Non-pigmented ciliary epithelial cell (primary cell): ENCODE measurements at regions not wholly inside any gene's neighbourhood (a gene's known extent, or its start where the extent isn't known, plus 50 kb on each side); places are given as distances from the start of the nearest gene placed in this dataset.

Experiments used
- DNase-seq: peaks from one replicate; pipeline ENCODE4 v3.0.0-alpha.2; 2010; ENCODE audit warnings: low read depth

DNA sequence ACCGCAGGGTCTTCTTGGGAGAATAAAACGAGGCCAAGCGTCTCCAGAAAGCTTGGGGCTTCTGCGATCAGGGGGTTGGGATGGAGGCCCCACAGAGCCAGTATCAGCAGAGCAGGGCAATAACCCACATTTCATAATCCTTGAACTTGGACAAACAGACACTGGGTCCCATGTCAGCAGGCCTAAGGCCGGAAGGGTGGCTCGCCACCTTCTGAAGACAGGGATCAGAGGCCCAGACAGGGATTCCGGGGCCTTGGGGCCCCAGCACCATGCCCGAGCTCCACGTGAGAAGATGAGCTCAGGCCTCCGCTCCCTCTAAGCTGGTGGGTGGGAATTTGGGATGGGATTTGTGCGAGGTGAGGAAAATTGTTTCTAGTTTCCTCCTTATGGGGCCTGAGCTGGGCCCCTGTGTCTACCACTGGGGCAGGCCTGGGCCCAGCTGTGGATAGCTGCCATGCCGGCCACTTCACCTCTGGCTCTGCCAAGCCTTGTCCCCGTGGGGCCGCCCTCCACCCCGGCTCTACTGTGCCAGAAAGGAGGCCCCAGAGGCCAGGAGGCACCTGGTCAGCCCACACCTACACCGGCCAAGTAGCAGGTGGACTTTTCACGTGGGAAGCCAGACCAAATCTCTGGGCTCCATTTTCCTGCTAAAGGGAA lies 67.2 kb upstream of the DLK1 start:
- no peak for DNase-seq

DNA sequence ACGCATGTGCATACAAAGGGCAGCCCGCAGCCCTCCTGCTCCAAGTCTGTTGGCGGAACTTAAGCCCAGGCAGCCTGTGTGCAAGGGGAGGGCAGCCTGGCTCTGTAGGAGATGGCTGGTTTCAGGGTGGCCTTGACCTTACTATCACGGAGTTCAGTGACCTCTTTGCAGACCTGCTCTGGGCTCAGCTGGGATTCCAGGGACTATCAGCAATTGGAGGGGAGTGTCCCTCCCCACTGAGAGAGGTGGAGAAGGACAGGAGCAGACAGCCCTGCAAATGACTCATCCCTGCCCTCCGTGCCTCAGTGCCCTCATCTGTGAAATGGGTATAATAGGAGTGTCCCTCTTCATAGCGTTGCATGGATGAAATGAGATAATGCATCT lies 66.2 kb upstream of the DLK1 start:
- DNase-seq = no peak

- DNase-seq = no peak
Measured at GRCh38 chr14:100660882-100661635, 65.6 kb upstream of the DLK1 start.

DNA sequence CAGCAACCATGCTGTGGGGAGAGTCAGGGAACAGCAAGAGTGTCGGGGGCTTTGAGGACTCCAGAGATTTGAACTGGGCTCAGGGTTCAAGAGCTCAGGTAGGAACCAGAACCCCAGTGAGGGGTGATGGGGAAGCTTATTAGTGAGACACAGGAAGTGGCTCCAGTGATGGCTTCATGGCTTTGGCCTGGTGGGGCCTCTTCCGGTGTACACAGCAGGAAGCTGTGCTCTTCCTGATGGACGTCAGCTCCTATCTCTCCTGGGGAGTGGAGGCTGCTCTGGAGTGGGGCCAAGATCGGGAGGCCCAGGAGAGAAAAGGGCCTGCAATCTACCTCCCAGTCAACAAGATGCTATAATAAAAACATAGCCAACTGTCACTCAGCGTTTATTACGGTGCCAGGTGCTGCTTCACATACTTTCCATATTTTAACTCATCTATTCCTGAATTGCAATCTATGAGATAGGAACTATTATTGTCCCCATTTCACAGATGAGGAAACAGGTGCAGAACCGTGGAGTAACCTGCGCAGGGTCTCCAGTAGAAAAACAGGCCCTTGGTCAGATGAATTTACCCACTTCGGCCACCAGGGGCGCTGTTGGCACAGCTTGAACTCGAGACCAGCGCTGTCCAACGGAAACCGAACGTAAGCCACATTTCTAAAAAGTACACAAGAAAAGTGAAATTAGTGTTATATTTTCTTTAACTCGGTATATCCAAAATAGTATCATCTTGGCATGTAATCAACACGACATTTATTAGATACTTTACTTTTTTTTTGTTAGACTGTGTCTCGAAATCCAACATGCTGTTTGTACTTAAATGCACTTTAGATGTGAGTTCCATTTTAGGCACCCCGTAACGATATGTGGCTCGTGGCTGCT lies 63.6 kb upstream of the DLK1 start:
- DNase-seq = no peak

- no peak for DNase-seq
Measured at GRCh38 chr14:100663761-100664052, 63.0 kb upstream of the DLK1 start.

DNA sequence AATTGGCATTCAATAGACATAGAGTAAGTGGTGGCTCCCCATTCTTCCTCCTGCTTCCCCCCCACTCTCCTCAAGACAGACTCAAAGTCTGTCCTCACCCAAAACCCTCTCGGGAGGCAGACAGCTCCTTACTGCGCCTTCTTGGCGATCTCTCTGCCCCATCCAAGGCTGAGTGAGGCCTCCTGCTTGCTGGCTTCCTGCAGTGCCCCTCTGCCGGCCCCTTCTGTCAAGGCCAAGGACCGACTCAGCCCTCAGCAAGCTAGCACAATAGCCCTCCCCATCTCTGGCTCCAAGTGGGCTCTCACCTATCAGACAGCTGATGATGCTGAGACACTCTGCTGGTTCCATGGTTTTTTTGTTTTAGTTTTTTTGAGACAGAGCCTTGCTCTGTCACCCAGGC lies 62.5 kb upstream of the DLK1 start:
- DNase-seq = no peak

DNA sequence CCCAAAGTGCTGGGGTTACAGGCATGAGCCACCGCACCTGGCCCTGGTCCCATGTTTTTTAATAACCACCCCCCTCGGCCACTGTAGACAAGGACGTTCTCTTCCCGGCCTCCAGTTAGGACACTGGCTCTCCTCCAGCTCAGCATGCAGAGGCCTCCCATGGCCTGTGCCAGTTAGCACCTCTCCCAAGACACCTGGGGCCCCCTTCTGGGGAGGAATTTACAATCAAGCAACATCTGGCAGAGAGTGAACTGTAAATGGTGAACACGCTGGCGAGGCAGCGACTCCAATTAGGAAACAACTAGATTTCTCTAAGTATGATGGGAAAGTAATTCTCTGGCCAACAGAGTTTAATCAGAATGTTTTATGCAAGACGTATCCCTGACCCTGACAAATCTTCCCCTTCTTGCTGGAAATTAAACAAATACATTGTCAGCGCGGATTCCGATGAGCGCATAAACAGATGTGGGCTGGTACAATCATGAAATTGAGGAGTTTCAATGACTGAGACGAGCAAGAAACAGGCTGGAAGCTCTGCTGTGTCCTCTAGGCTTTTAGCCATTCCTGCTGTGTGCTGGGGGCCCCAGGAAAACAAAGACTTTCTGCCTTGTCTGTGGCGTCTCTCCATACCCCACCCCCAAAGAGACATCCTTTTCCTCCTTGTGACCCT lies 61.7 kb upstream of the DLK1 start:
- DNase-seq = no peak

GRCh38 chr14:100665511-100666032 lies 61.1 kb upstream of the DLK1 start:
- DNase-seq = no peak

DNA sequence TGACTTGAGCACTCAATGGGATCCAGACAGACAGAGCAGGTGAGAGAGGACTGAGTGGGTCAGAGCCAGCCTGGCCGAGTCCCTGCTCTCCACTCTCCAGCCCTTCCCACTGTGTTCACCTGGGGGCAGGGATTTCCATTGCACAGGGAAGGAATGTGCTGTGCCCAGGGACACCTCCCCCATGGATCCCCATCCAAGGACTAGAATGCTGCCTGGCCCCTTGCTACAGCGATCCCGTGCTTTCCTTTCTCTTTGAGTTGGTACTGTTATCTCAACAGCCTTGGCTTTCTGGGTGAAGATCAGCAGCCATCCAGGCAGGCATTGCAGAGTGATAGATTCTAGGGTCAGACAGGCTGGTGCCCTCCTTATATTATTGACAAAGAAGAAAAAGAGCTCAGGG lies 60.3 kb upstream of the DLK1 start:
- no peak for DNase-seq

DNA sequence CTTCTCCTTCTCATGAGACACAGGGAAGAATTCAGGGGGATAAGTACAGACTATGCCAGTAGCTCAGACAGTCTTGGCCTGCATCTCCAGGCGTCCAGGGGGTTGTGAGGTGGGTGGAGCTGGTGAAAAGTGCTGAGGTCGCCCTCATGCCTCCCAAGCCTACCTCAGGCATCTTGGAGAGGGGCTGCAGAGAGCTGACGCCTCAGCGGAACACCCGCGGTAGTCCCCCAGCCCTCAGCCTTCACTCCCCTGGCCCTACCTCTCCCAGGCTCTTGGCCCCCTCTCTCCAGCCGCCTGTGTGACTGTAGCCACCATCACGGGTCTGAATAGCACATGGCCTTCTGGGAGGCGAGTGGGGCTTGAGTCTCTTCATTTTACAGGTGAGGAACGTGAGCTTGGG lies 59.8 kb upstream of the DLK1 start:
- no peak for DNase-seq

DNA sequence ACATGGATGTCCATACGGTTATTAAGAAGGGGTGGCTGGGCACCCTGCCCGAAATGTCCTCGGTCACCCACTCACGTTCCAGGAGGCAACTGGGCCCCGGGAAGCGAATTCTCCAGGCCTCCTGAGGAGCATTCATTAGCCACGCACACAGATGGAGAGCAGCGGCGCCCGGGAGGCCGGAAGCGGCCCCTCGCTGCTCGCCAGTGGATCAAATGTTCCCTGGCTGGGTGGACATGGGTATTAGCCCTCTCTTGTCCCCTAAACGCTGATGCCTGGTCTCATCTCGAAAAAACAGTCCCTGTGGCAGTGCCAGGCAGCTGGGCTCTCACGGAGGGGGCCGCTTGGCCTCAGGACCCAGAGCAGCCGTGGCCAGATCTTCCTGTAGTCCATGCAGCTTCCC lies 59.0 kb upstream of the DLK1 start:
- no peak for DNase-seq

DNA sequence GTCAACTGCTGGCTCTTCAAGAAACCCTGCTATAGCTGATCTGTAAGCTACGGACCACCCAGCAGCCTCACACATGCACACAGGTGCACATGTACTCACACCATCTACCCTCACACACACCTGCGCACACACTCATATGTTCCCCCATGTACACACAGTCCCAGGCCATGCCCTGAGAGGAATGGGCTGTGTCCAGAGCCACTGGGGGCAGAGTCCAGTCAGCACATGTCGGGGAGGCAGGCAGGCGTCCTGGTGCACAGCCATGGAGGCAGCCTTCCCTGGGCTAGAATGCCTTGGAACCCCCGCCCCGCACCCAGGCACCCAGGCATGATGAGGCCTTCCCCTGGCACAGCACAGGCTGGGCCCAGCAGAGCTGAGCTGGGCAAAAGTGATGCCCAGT lies 58.3 kb upstream of the DLK1 start:
- DNase-seq = no peak

- no peak for DNase-seq
Measured at GRCh38 chr14:100669011-100669412, 57.7 kb upstream of the DLK1 start.

DNA sequence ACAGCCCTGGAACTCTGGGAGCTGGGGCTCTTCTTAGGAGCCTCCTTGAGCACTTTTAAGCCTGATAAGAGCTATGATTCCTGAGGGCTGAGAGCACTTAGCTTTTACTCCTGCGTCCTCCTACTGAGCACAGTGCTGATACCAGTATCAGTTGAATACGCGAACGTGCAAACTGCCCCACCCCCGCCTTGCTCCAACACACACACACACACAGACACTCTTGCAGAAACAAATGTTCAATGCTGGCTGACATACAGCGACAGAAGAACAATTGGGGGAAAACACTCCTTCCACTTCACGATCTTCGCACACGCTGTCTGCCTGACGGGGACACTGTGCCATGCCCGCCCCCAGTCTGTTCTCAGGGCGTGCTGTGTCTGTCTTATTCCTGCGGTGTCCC lies 57.2 kb upstream of the DLK1 start:
- DNase-seq = no peak

DNA sequence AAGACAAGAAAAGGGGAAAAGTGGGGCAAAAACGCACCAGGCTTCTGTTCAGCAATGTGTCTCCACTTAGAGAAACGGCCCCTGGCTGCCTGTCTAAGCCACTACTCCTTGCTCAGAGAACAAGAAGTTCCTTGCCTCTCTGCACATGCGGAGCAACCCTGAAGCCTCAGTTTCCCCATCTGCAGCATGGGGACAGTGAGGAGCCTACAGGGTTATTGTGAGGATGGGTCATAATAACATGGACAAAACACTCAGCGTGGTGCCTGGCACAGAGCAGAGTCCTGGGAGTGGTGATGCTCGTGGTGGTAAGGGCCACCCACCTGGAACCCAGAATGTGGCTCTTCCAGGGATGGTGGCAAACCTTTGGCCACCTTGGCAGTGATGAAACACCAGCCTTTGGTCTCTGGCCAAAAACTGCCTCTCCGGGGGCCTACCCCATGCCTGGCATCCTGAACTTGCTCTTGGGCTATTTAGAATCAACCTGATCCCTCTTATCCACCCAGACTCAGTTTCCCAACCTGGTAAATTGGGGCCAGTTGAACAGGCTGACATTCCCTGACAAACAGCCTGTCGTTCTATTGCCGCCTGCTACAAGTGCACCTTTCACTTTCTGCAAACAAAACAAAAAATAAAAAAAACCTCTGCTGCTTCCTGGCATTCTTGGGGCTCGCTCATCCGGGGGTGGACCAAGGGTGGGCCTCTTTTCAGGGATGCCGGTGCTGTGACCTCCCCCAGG lies 56.5 kb upstream of the DLK1 start:
- DNase-seq = no peak

DNA sequence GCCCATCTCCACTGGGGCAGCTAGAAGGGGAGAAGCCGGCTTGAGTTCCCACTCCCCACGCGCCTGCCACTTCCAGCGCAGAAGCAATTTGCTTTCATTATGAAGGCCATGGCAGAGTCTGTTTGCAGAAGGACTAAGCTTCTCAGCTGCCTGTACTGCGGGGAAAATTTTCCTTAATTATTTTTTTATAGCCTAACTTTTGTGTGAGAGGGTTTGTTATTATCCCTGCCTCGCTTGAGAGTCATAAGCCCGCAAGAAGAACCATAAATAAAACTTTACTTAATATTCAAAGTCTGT lies 56.0 kb upstream of the DLK1 start:
- DNase-seq = no peak

DNA sequence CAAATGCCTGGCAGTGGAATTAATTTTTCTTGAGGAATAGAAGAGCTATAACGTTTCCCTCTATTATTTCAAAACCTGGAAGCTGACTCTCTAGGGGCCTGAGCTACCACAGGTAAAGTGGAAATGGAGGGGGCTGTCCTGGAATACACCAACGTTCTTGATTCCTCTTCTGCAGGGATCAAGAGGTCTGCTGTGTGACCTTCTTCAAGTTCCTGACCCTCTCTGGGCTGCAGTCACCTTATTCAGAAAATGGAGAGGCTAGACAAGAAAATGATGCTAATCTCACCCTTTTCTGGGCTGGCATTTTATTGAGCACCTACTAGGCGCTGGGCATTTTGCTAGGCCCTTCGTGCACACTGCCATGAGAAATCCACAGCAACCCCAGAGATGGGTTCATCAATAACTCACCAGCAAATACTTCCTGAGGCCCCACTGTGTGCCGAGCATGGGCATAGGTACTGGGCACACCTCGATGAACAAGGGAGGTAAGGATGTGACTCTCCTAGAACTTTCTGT lies 55.2 kb upstream of the DLK1 start:
- no peak for DNase-seq

GRCh38 chr14:100671906-100672305 lies 54.8 kb upstream of the DLK1 start:
- no peak for DNase-seq

- DNase-seq = no peak
Measured at GRCh38 chr14:100673085-100673806, 53.4 kb upstream of the DLK1 start.

GRCh38 chr14:100673807-100674154 lies 52.9 kb upstream of the DLK1 start:
- no peak for DNase-seq

- DNase-seq = no peak
Measured at GRCh38 chr14:100674428-100674827, 52.3 kb upstream of the DLK1 start.
